Smooth muscle cell (in vitro differentiated cells): ENCODE measurements at regions not wholly inside any gene's neighbourhood (a gene's known extent, or its start where the extent isn't known, plus 50 kb on each side); places are given as distances from the start of the nearest gene placed in this dataset.

ENCODE experiments used
- DNase-seq: peaks from one replicate; lab custom pipeline; 2025; ENCODE audit not compliant: unreplicated experiment; lab: John Stamatoyannopoulos, UW
- H2AFZ ChIP-seq: fragments of 200-600 bp; sonication (generic); 2 replicates; pipeline ENCODE4 v1.6.0; 2016; ENCODE audit warnings: antibody characterized with exemption, low read depth, mild to moderate bottlenecking
- H3F3A ChIP-seq: fragments of 200-600 bp; sonication (generic); 2 replicates; pipeline ENCODE4 v1.6.0; 2017; ENCODE audit warnings: antibody characterized with exemption, low read depth
- H3K27ac ChIP-seq: fragments of 200-600 bp; sonication (generic); 2 replicates; pipeline ENCODE4 v1.5.1; 2016; ENCODE audit warnings: low read depth, mild to moderate bottlenecking
- H3K27me3 ChIP-seq: fragments of 200-600 bp; sonication (generic); 2 replicates; pipeline ENCODE4 v1.6.1; 2016; ENCODE audit warnings: low read depth, mild to moderate bottlenecking
- H3K36me3 ChIP-seq: fragments of 200-600 bp; sonication (generic); 2 replicates; pipeline ENCODE4 v1.5.1; 2016; ENCODE audit warnings: low read depth
- H3K4me1 ChIP-seq: fragments of 200-600 bp; sonication (generic); 2 replicates; pipeline ENCODE4 v1.5.1; 2016; ENCODE audit warnings: low read depth
- H3K4me2 ChIP-seq: fragments of 200-600 bp; sonication (generic); 2 replicates; pipeline ENCODE4 v1.6.0; 2016; ENCODE audit warnings: mild to moderate bottlenecking
- H3K4me3 ChIP-seq: fragments of 200-600 bp; sonication (generic); 2 replicates; pipeline ENCODE4 v1.5.1; 2016; ENCODE audit warnings: mild to moderate bottlenecking
- H3K79me2 ChIP-seq: fragments of 200-600 bp; sonication (generic); 2 replicates; pipeline ENCODE4 v1.6.0; 2016; ENCODE audit warnings: low read depth, mild to moderate bottlenecking
- H3K9ac ChIP-seq: fragments of 200-600 bp; sonication (generic); 2 replicates; pipeline ENCODE4 v1.6.0; 2016; ENCODE audit warnings: low read depth
- H3K9me3 ChIP-seq: fragments of 200-600 bp; sonication (generic); replicated peaks from 2 replicates; pipeline ENCODE4 v1.5.1; 2016; ENCODE audit warnings: low read depth
- H4K20me1 ChIP-seq: fragments of 200-600 bp; sonication (generic); 2 replicates; pipeline ENCODE4 v1.6.0; 2016; ENCODE audit warnings: low read depth
- CTCF ChIP-seq: fragments of 200-600 bp; sonication (generic); IDR thresholded peaks from 2 replicates; pipeline ENCODE4 v1.5.1; 2017; ENCODE audit warnings: borderline replicate concordance, mild to moderate bottlenecking, antibody characterized with exemption; ENCODE audit not compliant: insufficient read depth, poor library complexity, severe bottlenecking
- WGBS: methylation state at CpG from one replicate; pipeline ENCODE4 v1.1.7; 2016; ENCODE audit warnings: low lambda C conversion rate; 5-methylcytosine and 5-hydroxymethylcytosine counted together

- Histone ChIP-seq H3K79me2 (no peaks in the 10 kb centered on the region), H4K20me1 (no peaks in the 10 kb centered on the region), H3K4me1 (no peaks in the 10 kb centered on the region), H3F3A (no peaks in the 10 kb centered on the region), H3K27ac (no peak overlapping the region), H3K9me3 (no peaks in the 10 kb centered on the region), H3K36me3 (no peaks in the 10 kb centered on the region), H3K4me3 (no peak overlapping the region), H3K27me3 (no peaks in the 10 kb centered on the region), H3K4me2 (no peak overlapping the region), H3K9ac (no peak overlapping the region), H2AFZ (no peak overlapping the region)
- no peak for TF ChIP-seq CTCF
- WGBS, result 41% methylated on average over 2 of the region's 2 CpGs
- no peak for DNase-seq
These were observed 87.5 kb downstream of the TRIB2 start for GRCh38 chr2:12804091-12804856.

GRCh38 chr2:12805033-12805432 lies 88.3 kb downstream of the TRIB2 start:
- no peak for DNase-seq
- no peak for TF ChIP-seq CTCF
- Histone ChIP-seq H3K9me3 (no peaks in the 10 kb centered on the region), H3K36me3 (no peaks in the 10 kb centered on the region), H3K4me1 (no peaks in the 10 kb centered on the region), H3K4me2 (no peak overlapping the region), H3K79me2 (no peaks in the 10 kb centered on the region), H3F3A (no peaks in the 10 kb centered on the region), H3K27me3 (no peaks in the 10 kb centered on the region), H3K4me3 (no peak overlapping the region), H2AFZ (no peak overlapping the region), H3K9ac (no peak overlapping the region), H3K27ac (no peak overlapping the region), H4K20me1 (no peaks in the 10 kb centered on the region)

GRCh38 chr2:12806549-12807242 lies 90.0 kb downstream of the TRIB2 start:
- WGBS, result 86% methylated on average over 5 of the region's 5 CpGs
- TF ChIP-seq CTCF, result no peak

More at GRCh38 chr2:12806549-12807242, 90.0 kb downstream of the TRIB2 start:
- Histone ChIP-seq H4K20me1 (no peaks in the 10 kb centered on the region), H3K4me3 (no peak overlapping the region), H3K27ac (no peak overlapping the region), H3K4me1 (no peaks in the 10 kb centered on the region), H3K9me3 (no peaks in the 10 kb centered on the region), H3K4me2 (no peak overlapping the region), H3K9ac (no peak overlapping the region), H2AFZ (no peak overlapping the region), H3K27me3 (no peaks in the 10 kb centered on the region), H3K79me2 (no peaks in the 10 kb centered on the region), H3F3A (no peaks in the 10 kb centered on the region), H3K36me3 (no peaks in the 10 kb centered on the region)
- DNase-seq, result no peak
